Upper lobe of right lung (tissue), 1 donor: ENCODE measurements at regions not wholly inside any gene's neighbourhood (a gene's known extent, or its start where the extent isn't known, plus 50 kb on each side); places are given as distances from the start of the nearest gene placed in this dataset.

Experiments used
- ATAC-seq: fragments of 200-7000 bp; cut with Tn5 transposase; one replicate; pipeline ENCODE4 v1.9.1; 2020; ENCODE audit warnings: mild to moderate bottlenecking, moderate library complexity
- DNase-seq: peaks from one replicate; pipeline ENCODE4 v3.0.0-alpha.2; 2020
- H3K27ac ChIP-seq: fragments of 200-600 bp; one replicate; pipeline ENCODE4 v1.8.0; 2022
- H3K27me3 ChIP-seq: fragments of 200-600 bp; one replicate; pipeline ENCODE4 v1.8.0; 2022; ENCODE audit warnings: mild to moderate bottlenecking
- H3K36me3 ChIP-seq: fragments of 200-600 bp; one replicate; pipeline ENCODE4 v1.8.0; 2022
- H3K4me1 ChIP-seq: fragments of 200-600 bp; one replicate; pipeline ENCODE4 v1.8.0; 2022
- H3K4me3 ChIP-seq: fragments of 200-600 bp; one replicate; pipeline ENCODE4 v1.8.0; 2022; ENCODE audit warnings: mild to moderate bottlenecking
- H3K9me3 ChIP-seq: fragments of 200-600 bp; one replicate; pipeline ENCODE4 v1.8.0; 2022
- CTCF ChIP-seq: fragments of 200-600 bp; IDR thresholded peaks from one replicate; pipeline ENCODE4 v1.8.0; 2022; ENCODE audit warnings: antibody characterized with exemption
- intact Hi-C: fragments of 100-400 bp; cut with DNase I; formaldehyde crosslinking; loops from one replicate; pipeline ENCODE4 v1.11.0; 2022
- donor health status: DM: no; HTN: yes; CAD: no; lungs with severe emphysema.

GRCh38 chr10:42969147-42969546 is 107.7 kb upstream of the RET start:
- no peak overlapping the region for H3K4me3 ChIP-seq
- H3K4me1 ChIP-seq: no peaks in the 10 kb centered on the region
- no peak for DNase-seq
- H3K9me3 ChIP-seq: no peaks in the 10 kb centered on the region
- no peak for ATAC-seq
- intact Hi-C loops: no loop called here
- H3K36me3 ChIP-seq: no peaks in the 10 kb centered on the region
- H3K27ac ChIP-seq: no peak overlapping the region
- no peak for TF ChIP-seq CTCF
- H3K27me3 ChIP-seq: no peaks in the 10 kb centered on the region

DNA sequence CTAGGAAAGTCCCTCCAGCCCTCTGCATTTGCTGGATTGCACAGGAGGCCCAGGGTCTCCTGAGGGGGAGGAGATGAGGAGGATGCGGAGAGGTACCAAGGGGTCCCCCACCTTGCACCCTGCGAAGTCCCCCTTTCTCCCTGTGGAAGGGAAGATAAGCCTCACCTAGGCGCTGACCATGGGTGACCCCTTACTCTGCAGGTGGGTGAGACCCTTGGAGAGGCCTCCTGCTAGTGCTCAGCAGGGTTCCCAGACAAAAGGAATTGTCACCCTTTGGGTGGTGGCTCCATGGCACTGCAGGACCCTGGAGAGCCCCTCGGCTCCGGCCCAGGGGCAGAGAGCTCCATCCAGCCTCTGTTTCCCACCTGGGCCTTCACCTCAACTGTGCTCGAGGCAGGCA is 107.0 kb upstream of the RET start:
- Histone ChIP-seq H3K27ac (no peak overlapping the region), H3K4me3 (no peak overlapping the region), H3K9me3 (no peaks in the 10 kb centered on the region), H3K36me3 (no peaks in the 10 kb centered on the region), H3K27me3 (no peaks in the 10 kb centered on the region), H3K4me1 (no peaks in the 10 kb centered on the region)
- intact Hi-C loops: no loop called here
- ATAC-seq (peak; percentile 22), DNase-seq (no peak)
- no peak for TF ChIP-seq CTCF

DNA sequence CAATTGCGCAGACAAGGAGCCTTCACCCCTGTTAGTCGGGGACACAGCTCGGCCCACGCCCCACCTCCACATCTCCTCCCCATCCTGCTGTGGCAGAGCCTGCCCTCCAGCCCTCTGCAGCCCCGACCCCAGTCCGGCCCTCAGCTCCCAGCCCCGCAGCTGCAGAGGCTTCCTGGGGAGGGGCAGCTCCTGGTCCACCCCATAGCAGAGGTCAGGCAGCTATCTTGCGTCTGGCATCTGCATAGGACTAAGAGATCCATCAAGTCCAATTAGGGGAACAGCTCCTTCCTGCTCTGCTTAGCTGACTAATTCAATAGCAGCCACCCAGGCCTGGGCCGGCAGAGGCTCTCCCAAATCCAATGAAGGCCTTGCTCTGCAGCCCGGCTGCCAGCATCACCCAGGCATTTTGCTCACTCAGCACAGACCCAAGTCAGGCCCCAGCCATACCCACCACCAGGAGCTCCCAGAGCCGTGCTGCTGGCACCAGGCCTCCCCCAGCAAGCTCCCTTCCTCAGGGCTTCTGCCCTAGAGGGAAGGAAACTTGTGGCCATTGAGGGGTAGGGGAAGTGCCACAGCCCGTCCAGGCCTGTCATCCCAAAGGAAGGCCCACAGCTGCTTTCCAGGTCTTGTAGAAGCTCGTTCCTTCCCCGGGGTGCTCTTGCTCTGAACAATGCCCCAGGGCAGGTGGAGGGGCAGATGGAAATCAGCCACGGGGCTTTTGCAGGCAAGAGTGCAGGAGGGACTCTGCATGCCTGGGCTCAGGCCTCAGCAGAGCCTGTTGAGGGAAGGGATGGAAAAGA is 106.2 kb upstream of the RET start:
- Histone ChIP-seq H3K36me3 (no peaks in the 10 kb centered on the region), H3K27ac (no peak overlapping the region), H3K4me3 (no peak overlapping the region), H3K4me1 (no peaks in the 10 kb centered on the region), H3K9me3 (no peaks in the 10 kb centered on the region), H3K27me3 (no peaks in the 10 kb centered on the region)
- DNase-seq (peak; percentile 61), ATAC-seq (peak; percentile 24)
- no peak for TF ChIP-seq CTCF
- intact Hi-C loops: no loop called here

GRCh38 chr10:42971251-42971599 is 105.6 kb upstream of the RET start:
- ATAC-seq (no peak), DNase-seq (no peak)
- intact Hi-C loops: no loop called here
- Histone ChIP-seq H3K36me3 (no peaks in the 10 kb centered on the region), H3K9me3 (no peaks in the 10 kb centered on the region), H3K27me3 (no peaks in the 10 kb centered on the region), H3K4me1 (no peaks in the 10 kb centered on the region), H3K4me3 (no peak overlapping the region), H3K27ac (no peak overlapping the region)
- TF ChIP-seq CTCF: no peak

DNA sequence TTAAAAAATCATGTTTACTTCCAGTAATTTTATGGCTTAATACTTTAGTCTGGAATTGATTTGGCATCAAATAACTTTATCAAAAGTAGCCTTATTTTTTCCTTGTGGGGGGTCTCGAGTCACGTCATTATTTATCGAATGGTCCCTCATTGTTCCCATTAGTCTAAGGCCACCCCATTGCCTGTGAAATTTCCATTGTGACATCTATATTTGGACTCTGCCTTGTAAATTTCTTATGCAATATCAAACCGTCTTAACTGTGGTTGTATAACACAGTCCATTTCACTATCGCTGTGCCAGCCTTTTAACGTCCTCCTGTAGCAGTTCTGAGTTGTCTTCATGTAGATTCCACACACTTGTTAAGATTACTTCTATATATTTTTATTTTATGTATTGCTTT is 103.9 kb upstream of the RET start:
- Histone ChIP-seq H3K36me3 (no peaks in the 10 kb centered on the region), H3K4me1 (no peaks in the 10 kb centered on the region), H3K4me3 (no peak overlapping the region), H3K27me3 (no peaks in the 10 kb centered on the region), H3K9me3 (no peaks in the 10 kb centered on the region), H3K27ac (no peak overlapping the region)
- DNase-seq (no peak), ATAC-seq (no peak)
- no peak for TF ChIP-seq CTCF
- intact Hi-C loops: no loop called here

DNA sequence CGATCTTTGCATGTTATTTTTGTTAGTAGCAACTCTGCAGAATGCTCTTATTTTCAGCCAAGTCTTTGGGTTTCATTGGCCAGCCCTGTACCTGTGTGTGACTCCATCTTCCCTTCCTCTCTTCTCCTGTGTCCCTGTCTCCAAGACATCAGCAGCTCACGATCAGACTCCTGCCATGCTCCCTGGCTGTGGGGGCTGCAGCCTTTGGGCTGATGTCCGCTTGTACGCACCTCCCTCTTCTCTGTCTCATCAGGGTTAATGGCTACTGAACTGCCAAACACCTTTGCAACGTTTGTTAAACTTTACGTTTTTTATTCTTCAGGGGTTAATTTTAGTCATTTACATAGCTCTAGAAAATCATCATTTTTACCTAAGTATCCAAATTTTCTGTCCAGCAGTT is 103.5 kb upstream of the RET start:
- H3K36me3 ChIP-seq: no peaks in the 10 kb centered on the region
- H3K4me3 ChIP-seq: no peak overlapping the region
- no peak overlapping the region for H3K27ac ChIP-seq
- no peaks in the 10 kb centered on the region for H3K4me1 ChIP-seq
- intact Hi-C loops: no loop called here
- no peak for TF ChIP-seq CTCF
- ATAC-seq (no peak), DNase-seq (no peak)
- no peaks in the 10 kb centered on the region for H3K27me3 ChIP-seq
- no peaks in the 10 kb centered on the region for H3K9me3 ChIP-seq
